ENCODE measurements at regions not wholly inside any gene's neighbourhood (a gene's known extent, or its start where the extent isn't known, plus 50 kb on each side); places are given as distances from the start of the nearest gene placed in this dataset.

GRCh38 chr6:4188801-4189200 is 53.4 kb upstream of the ECI2 start:
- no peak for DNase-seq (ENCODE audit: low read depth)

GRCh38 chr6:4187480-4187879 is 52.1 kb upstream of the ECI2 start:
- DNase-seq (ENCODE audit: low read depth), result no peak

GRCh38 chr6:4186385-4186784 is 51.0 kb upstream of the ECI2 start:
- DNase-seq (ENCODE audit: low read depth), result no peak

- DNase-seq (ENCODE audit: low read depth), result no peak
These were observed 50.5 kb upstream of the ECI2 start for GRCh38 chr6:4185846-4186245.

GRCh38 chr6:4185419-4185818 is 50.0 kb upstream of the ECI2 start:
- DNase-seq (ENCODE audit: low read depth), result no peak

All from activated gamma-delta T cell treated with anti-CD3 and anti-CD28 coated beads, Interleukin-2, amount 50 U/mL, for 16 hours (primary cell).